ENCODE measurements at regions not wholly inside any gene's neighbourhood (a gene's known extent, or its start where the extent isn't known, plus 50 kb on each side); places are given as distances from the start of the nearest gene placed in this dataset.

DNA sequence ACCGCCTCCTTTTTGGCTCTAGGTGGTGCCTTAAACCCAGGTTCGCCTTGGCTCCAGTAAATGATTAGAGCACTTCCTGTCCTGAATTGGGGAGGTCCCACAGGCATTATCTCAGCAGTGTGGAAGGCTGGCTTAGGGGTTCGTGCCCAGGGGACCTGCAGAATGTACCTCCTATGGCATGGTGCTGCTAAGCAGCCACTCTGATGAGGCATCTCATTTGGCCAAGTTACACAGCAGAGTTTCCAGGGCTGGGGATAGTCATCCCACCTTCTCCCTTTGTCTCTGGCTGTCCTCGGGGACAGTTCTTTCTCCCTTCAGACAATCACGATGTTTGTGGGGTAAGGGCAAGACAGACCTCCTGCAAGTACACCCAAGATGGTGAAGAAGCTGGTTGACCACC lies 371.2 kb downstream of the VPS13C start:
- H4K5ac ChIP-seq (ENCODE audit: low read depth, low read length) = no peak overlapping the region
- no peaks in the 10 kb centered on the region for H3K9me3 ChIP-seq (ENCODE audit: control insufficient read depth, insufficient read depth, low read length)
- no peaks in the 10 kb centered on the region for H3K36me3 ChIP-seq (ENCODE audit: control insufficient read depth, insufficient read depth, low read length)
- dilution Hi-C loops (cut with HindIII; ENCODE audit: low sequenced_read_pairs, unreplicated experiment) (no loop called here), intact Hi-C loops (cut with micrococcal nuclease) (no loop called here), in situ Hi-C loops (cut with MboI; ENCODE audit: low sequenced_read_pairs) (no loop called here)
- no peaks in the 10 kb centered on the region for H4K20me1 ChIP-seq (ENCODE audit: insufficient read depth, low read length)
- no peaks in the 10 kb centered on the region for H3K9me1 ChIP-seq (ENCODE audit: insufficient read depth, low read length)
- TF ChIP-seq FOS (IDR thresholded peaks at IDR 0.05; ENCODE audit: low read depth, low read length) = no peak
- no peak overlapping the region for H2BK5ac ChIP-seq (ENCODE audit: low read depth, low read length, poor library complexity, severe bottlenecking)
- ATAC-seq (ENCODE audit: low read depth) = no peak
- CTCF ChIA-PET = interaction anchor here (0.6 kb wide), 1 partner anchor 613 kb away, joined by 3 read pairs; no protein-coding TSS in a partner anchor
- no peak for DNase-seq
- no CpG with 5 or more reads among the region's 5 CpGs for WGBS, 2 experiments (ENCODE audit: extremely low coverage in 2 of 2, insufficient read length in 1 of 2)
- no peaks in the 10 kb centered on the region for H3K4me1 ChIP-seq (ENCODE audit: control insufficient read depth, insufficient read depth, low read length)
- no peak overlapping the region for H2AK5ac ChIP-seq (ENCODE audit: low read depth, low read length)
- H3K79me1 ChIP-seq (ENCODE audit: low read depth in 1 of 2, low read length in 2 of 2) = no peaks in the 10 kb centered on the region
- H3K23ac ChIP-seq (ENCODE audit: low read depth, low read length) = no peak overlapping the region
- H2AK9ac ChIP-seq (replicated peaks; ENCODE audit: low read depth, low read length, poor library complexity) = no peak overlapping the region
- no peak overlapping the region for H3K4me3 ChIP-seq (ENCODE audit: insufficient read depth, low read depth, low read length)
- H4K8ac ChIP-seq (ENCODE audit: low read depth in 2 of 2, low read length in 2 of 2) = no peak overlapping the region
- no peak overlapping the region for H2BK15ac ChIP-seq (ENCODE audit: low read depth, low read length)
- H2BK20ac ChIP-seq (ENCODE audit: low read depth, low read length) = no peak overlapping the region
- no peak overlapping the region for H3K4ac ChIP-seq (ENCODE audit: low read depth, low read length)
- no TSS peak for BruUV-seq (replicated peaks)
- no peak overlapping the region for H2BK120ac ChIP-seq (ENCODE audit: low read depth, low read length)
- no peak overlapping the region for H4K91ac ChIP-seq (ENCODE audit: insufficient read depth, low read depth, low read length)
- no peak overlapping the region for H3K4me2 ChIP-seq (ENCODE audit: low read depth, low read length)
- H3K56ac ChIP-seq (ENCODE audit: extremely low read depth, insufficient read depth, low read length) = no peak overlapping the region
- no peak overlapping the region for H3K14ac ChIP-seq (replicated peaks; ENCODE audit: low read depth, low read length)
- H2AFZ ChIP-seq (replicated peaks; ENCODE audit: low read length, poor library complexity) = no peak overlapping the region
- H3K18ac ChIP-seq (ENCODE audit: low read depth, low read length) = no peak overlapping the region
- no peaks in the 10 kb centered on the region for H3K27me3 ChIP-seq (ENCODE audit: control insufficient read depth, insufficient read depth, low read length)
- H3K27ac ChIP-seq (ENCODE audit: insufficient read depth, low read length) = no peak overlapping the region
- no peak overlapping the region for H3K9ac ChIP-seq (ENCODE audit: low read depth, low read length)
- POLR2A ChIA-PET (ENCODE audit: unreplicated experiment) = no interaction called here
